ENCODE measurements at regions not wholly inside any gene's neighbourhood (a gene's known extent, or its start where the extent isn't known, plus 50 kb on each side); places are given as distances from the start of the nearest gene placed in this dataset.
"Not testable (repeated sequence)": the region's sequence is repeated elsewhere in the genome, so short reads cannot be mapped to it uniquely, and the experiment has no call there.

GRCh38 chr10:29861231-29861630 lies 198.2 kb downstream of the JCAD start:
- TF ChIP-seq CTCF, POLR2A (IDR thresholded peaks at IDR 0.05): not testable (repeated sequence)
